ENCODE measurements at regions not wholly inside any gene's neighbourhood (a gene's known extent, or its start where the extent isn't known, plus 50 kb on each side); places are given as distances from the start of the nearest gene placed in this dataset.

DNA sequence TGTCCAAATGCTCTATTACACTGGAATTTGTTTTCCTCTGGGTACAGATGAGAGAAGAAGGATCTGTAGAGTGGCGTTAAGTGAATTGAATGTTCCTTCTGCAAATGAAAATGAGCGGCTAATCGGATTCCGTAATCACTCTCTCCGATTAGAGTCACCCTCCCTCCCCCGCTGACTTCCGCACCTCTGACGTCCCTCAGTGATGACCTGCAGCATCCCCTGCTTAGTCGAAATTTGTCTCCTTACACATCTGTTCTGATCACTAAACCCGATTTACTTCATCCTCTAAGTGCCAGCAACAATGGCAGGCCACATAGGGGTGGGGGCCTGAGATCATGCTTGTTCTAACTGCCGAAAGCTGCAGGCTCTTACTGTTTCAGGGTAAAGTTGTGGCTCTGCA lies 378.7 kb downstream of the SEC16B start:
- no peak for DNase-seq (ENCODE audit: low read depth in 3 of 3, low spot score in 2 of 3)

DNA sequence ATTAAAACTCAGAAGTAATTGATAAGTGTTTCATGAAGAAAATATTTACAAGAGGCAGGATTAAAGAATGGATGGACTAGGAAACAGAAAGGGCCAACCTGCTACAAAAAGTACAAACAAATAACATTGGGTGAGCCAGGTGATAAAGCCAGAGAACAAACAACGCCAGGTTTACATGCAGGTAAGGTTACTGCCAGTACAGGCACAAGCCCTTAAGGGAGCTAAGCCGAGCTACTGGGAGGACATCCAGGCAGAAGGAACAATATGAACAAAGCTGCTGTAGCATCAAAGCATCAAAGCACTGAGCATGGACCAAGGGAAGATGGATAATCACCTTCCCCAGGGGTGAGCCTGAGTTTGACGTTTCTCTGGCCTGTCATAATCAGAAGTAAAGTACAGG lies 380.7 kb downstream of the SEC16B start:
- no peak for DNase-seq (ENCODE audit: low read depth in 3 of 3, low spot score in 2 of 3)

- no peak for DNase-seq (ENCODE audit: low read depth in 3 of 3, low spot score in 2 of 3)
These were observed 383.4 kb downstream of the SEC16B start for GRCh38 chr1:177586429-177586828.

DNA sequence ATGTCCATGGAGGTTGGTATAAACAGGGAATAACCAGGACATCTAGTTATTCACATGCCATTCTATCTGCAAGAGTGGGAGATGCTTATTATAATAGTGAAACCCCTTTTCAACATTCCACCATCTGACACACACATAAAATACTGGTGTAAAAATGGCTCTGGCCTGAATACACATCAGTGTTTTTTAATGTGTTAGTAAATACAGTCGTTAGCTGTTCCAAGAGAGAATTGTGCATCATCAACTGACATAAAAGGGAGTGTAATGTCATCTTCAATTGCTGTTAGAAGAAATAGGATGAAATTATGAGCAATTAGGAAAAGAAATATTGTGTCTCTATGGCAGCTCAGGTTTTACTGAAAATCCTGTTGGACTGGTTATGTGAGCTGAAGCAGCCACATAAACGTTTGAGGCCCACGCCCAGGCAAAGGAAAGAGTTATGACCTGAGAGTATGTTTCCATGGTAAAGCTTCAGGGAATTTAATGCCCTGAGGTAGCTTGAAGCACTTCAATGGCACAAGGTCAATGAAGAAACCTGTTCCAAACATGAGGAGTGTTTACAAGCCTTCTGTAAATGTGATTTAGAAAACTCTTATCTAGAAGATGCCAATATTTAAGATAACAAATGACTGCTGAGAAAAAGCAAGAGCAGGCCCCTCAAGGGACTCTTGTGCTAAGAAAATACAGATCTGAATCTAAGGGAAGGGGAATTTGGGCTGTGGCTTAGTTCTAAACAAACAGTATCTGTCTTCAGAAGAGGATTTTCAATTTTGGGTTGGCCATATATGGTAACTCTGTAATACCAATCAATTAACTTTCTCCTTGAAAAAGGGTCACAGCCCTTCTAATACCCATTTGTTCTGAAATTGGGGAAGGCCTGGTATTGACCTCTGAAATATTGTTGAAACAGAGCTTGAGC lies 384.3 kb downstream of the SEC16B start:
- DNase-seq (ENCODE audit: low read depth in 3 of 3, low spot score in 2 of 3): peak; percentile 42 to 57 (median 43)

DNA sequence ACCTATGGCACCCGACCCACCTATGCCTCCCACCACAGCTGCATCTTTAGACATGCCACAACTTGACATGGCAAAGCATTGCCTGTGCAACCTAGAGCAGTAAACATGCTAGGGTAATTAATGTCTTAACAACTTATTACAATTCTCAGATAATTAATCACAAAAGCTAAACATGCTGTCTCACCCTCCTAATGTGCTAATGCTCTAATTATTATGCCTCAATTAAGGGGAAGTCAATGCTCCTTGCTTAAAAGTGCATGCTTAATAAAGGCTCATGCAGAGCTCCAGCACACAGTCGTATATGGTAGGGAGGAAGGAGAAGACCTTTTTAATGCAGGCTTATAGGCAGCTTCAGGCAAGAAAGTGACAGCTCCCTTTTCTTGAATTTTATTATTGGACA lies 396.0 kb downstream of the SEC16B start:
- DNase-seq (ENCODE audit: low read depth in 3 of 3, low spot score in 2 of 3): no peak

DNA sequence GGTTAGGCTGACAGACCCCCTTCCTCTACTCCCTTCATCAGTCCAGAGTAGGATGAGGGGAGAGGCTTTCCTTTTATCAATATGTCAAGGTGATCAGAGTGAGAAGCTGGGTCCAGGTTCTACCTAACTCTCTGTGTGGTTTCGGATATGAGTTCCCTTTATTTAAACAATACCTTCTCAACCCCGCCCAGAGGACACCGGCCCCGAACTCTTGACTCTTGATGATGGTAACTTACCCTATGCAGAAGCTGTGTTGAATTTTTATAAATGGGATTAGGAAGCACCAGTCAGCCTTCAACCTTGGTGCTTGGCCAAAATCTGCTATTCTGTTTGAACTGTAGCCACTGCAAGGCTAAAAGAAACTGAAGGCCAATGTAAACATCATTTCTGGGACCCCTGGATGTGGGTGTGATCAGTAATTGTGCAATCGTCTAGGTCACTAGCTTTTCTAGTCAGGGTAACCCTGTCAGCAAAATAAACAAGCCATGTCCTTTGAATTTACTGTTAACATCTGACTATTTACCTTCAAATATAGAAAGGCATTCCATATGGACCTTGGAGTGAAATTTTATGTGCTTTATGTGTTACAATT lies 398.3 kb downstream of the SEC16B start:
- DNase-seq (ENCODE audit: low read depth in 3 of 3, low spot score in 2 of 3): no peak

- no peak for DNase-seq (ENCODE audit: low read depth in 3 of 3, low spot score in 2 of 3)
These were observed 398.8 kb downstream of the SEC16B start for GRCh38 chr1:177571076-177571475.

GRCh38 chr1:177569476-177569875 lies 398.7 kb downstream of the BRINP2 start:
- DNase-seq (ENCODE audit: low read depth in 3 of 3, low spot score in 2 of 3): no peak

DNA sequence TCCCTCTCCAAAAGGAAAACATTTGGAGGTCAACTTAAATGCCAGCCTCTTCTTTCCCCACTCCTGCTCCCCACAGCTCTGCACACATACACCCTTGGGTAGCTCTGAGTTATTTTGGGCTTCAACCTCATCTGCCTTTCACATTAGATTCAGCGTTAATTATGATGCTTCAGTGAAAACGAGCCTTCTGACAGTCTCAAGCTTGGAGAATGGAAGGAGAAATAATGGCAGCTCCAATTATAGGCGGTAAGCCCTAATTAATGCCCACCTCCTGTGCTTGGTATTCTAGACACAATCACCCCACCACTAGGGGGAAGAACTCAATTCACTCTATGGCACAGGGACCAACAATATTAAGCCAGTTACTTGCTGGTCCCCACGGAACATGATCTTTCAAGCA lies 397.9 kb downstream of the BRINP2 start:
- DNase-seq (ENCODE audit: low read depth in 3 of 3, low spot score in 2 of 3): no peak

DNA sequence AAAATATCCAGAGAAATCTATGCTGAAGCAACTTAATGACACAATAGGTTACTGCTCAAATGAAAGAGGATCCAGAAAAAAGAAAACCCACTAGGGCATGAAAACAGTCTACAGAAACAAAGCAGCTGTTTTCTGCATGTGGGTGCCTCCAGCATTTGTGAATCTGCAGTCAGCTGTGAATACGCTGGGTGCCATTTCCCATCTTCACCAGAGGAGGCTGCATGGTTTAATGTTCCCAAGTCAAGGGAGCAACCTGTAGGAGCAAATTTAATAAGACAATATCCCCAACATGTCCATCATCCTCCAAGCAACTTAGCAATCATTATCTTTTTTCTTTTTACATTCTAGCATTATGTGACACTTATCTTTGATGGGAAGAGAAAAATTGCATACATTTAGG lies 396.6 kb downstream of the BRINP2 start:
- no peak for DNase-seq (ENCODE audit: low read depth in 3 of 3, low spot score in 2 of 3)

DNA sequence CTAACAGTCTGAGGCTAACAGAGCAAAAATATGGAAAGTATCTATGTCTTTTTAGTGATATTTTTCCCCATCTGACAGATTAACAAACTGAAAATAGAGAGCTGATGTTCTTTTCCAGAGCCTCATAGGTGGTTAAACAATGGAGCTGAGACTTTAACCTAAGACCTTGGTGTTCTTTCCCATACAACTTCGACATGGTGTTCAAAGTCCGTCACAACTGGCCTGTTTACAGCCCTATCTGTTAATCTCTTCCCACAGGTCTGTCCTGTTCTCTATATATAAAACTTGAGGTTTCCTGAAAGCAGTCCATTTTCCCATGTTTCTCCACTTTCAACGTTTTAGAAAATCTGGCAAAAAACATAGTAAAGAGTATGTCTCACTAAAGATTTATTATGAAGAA lies 395.7 kb downstream of the BRINP2 start:
- DNase-seq (ENCODE audit: low read depth in 3 of 3, low spot score in 2 of 3): no peak

- DNase-seq (ENCODE audit: low read depth in 3 of 3, low spot score in 2 of 3): no peak
These were observed 390.7 kb downstream of the BRINP2 start for GRCh38 chr1:177561436-177561835.

GRCh38 chr1:177558372-177558771 lies 387.6 kb downstream of the BRINP2 start:
- no peak for DNase-seq (ENCODE audit: low read depth in 3 of 3, low spot score in 2 of 3)

GRCh38 chr1:177556163-177556562 lies 385.4 kb downstream of the BRINP2 start:
- DNase-seq (ENCODE audit: low read depth in 3 of 3, low spot score in 2 of 3): no peak

DNA sequence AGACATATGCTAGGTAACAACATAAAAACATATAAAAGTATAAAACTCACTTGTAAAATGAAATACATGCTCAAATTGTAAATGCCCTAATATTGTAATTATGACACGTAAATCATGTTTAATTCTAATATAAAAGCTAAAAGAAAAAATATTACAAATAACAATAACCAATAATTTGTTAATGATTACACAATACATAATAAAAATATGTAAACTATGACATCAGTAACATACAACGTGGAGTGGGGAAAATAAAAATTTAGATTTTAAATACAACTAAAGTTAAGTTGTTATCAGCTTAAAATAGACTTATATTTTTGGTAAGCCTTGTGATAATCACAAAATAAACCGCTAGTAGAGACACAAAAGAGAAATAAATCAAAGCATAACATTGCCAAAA lies 376.4 kb downstream of the BRINP2 start:
- DNase-seq (ENCODE audit: low read depth in 3 of 3, low spot score in 2 of 3): no peak

- DNase-seq (ENCODE audit: low read depth in 3 of 3, low spot score in 2 of 3): no peak
These were observed 375.6 kb downstream of the BRINP2 start for GRCh38 chr1:177546346-177546745.

GRCh38 chr1:177526201-177526600 lies 355.4 kb downstream of the BRINP2 start:
- no peak for DNase-seq (ENCODE audit: low read depth in 3 of 3, low spot score in 2 of 3)

DNA sequence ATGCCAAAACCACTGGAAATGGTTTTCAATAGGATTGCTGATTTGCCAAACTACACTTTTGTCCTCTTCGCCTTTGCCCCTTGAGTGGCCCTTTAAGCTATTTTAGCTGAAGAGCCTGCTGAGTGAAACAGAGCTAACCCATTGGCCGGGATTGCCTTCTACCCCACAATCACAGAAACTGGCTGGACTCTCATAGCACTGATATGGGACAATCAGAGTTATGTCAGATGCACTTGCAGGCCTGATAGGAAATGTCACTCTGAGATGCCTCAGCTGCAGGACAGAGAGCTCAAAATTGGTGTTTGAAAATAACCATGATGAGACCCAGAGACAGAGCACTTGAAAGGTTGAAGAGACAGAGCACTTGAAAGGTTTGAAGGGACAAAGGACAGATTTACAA lies 354.4 kb downstream of the BRINP2 start:
- DNase-seq (ENCODE audit: low read depth in 3 of 3, low spot score in 2 of 3): no peak

DNA sequence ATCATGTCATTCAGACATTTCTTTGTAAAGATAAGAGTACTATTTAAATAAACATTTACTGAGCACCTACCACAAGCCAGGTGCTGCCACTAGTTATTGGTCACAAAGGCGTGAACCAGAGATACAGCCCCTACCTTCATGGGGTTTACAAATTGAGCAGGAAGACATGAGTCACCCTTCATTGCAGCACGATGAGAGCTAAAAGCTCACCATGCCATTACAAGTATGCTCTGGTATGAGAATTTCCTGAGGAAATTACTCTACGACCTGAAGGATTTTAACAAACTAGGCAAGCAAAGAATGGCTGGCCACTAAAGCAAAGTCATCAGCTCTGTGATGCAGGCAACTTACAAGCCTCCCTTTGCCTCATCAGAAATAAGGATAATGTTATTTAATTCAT lies 346.8 kb downstream of the BRINP2 start:
- DNase-seq (ENCODE audit: low read depth in 3 of 3, low spot score in 2 of 3): no peak

DNA sequence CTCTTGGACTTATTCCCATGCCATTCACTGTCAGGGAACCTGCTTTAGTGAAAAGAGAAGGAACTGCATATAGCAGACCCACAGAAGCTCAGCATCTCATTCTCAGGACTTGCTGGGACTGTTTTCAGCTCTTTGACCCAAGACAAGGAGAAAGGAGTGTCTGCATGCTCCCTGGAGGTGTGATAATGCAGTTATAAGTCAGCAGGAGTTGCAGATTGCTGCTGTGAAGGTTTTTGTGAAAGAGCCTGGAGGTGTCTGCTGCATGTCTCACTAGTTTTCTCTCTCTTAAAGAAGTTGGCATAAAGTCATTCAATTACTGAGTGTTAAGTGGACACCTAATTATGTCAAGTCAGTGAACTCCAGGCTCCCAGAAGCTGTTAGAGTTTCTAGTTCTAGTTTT lies 343.4 kb downstream of the BRINP2 start:
- DNase-seq (ENCODE audit: low read depth in 3 of 3, low spot score in 2 of 3): no peak

GRCh38 chr1:177511036-177511435 lies 340.3 kb downstream of the BRINP2 start:
- no peak for DNase-seq (ENCODE audit: low read depth in 3 of 3, low spot score in 2 of 3)

GRCh38 chr1:177505905-177506590 lies 335.3 kb downstream of the BRINP2 start:
- no peak for DNase-seq (ENCODE audit: low read depth in 3 of 3, low spot score in 2 of 3)
